Stimulated activated CD8-positive, alpha-beta memory T cell treated with anti-CD3 and anti-CD28 coated beads, Interleukin-7, amount 100 ng/mL, for 48 hours (primary cell): ENCODE measurements at regions not wholly inside any gene's neighbourhood (a gene's known extent, or its start where the extent isn't known, plus 50 kb on each side); places are given as distances from the start of the nearest gene placed in this dataset.

ENCODE experiments used
- DNase-seq, 2 donors: peaks; one replicate each; pipeline ENCODE4 v3.0.0-alpha.2; 2020; ENCODE audit warnings: low read depth in 1 of 2; ENCODE audit errors: extremely low read depth in 1 of 2

GRCh38 chr20:60269573-60270162 lies 311.4 kb downstream of the CDH26 start:
- DNase-seq: no peak

GRCh38 chr20:60270341-60270740 lies 312.1 kb downstream of the CDH26 start:
- no peak for DNase-seq

- DNase-seq: no peak
Measured at GRCh38 chr20:60271597-60271996, 313.4 kb downstream of the CDH26 start.

- no peak for DNase-seq
Measured at GRCh38 chr20:60272790-60273189, 314.6 kb downstream of the CDH26 start.

- DNase-seq: no peak
Measured at GRCh38 chr20:60274717-60275116, 316.5 kb downstream of the CDH26 start.

- DNase-seq: no peak
Measured at GRCh38 chr20:60281295-60281694, 323.1 kb downstream of the CDH26 start.

GRCh38 chr20:60283281-60283680 lies 325.1 kb downstream of the CDH26 start:
- no peak for DNase-seq

GRCh38 chr20:60286764-60287163 lies 328.5 kb downstream of the CDH26 start:
- DNase-seq: no peak

GRCh38 chr20:60288945-60289344 lies 330.7 kb downstream of the CDH26 start:
- no peak for DNase-seq

- DNase-seq: no peak
Measured at GRCh38 chr20:60292001-60292520, 333.8 kb downstream of the CDH26 start.

GRCh38 chr20:60294632-60295031 lies 336.4 kb downstream of the CDH26 start:
- no peak for DNase-seq

- DNase-seq: no peak
Measured at GRCh38 chr20:60295214-60295613, 337.0 kb downstream of the CDH26 start.

- no peak for DNase-seq
Measured at GRCh38 chr20:60297649-60298048, 339.4 kb downstream of the CDH26 start.

- DNase-seq: no peak
Measured at GRCh38 chr20:60298647-60299046, 340.4 kb downstream of the CDH26 start.

- DNase-seq: no peak
Measured at GRCh38 chr20:60299951-60300350, 341.7 kb downstream of the CDH26 start.

- DNase-seq: no peak
Measured at GRCh38 chr20:60300374-60300773, 342.2 kb downstream of the CDH26 start.

GRCh38 chr20:60302875-60303274 lies 344.7 kb downstream of the CDH26 start:
- no peak for DNase-seq

- no peak for DNase-seq
Measured at GRCh38 chr20:60304026-60304590, 345.9 kb downstream of the CDH26 start.

GRCh38 chr20:60304931-60305330 lies 346.7 kb downstream of the CDH26 start:
- DNase-seq: no peak

- DNase-seq: no peak
Measured at GRCh38 chr20:60306105-60306504, 347.9 kb downstream of the CDH26 start.

GRCh38 chr20:60306551-60306950 lies 348.3 kb downstream of the CDH26 start:
- DNase-seq: no peak

- DNase-seq: no peak
Measured at GRCh38 chr20:60310560-60311349, 352.5 kb downstream of the CDH26 start.
